HL-60/S4 treated with retinoic acid at 250 ng/mL for 4 days and 3 days (cell line): ENCODE measurements at regions not wholly inside any gene's neighbourhood (a gene's known extent, or its start where the extent isn't known, plus 50 kb on each side); places are given as distances from the start of the nearest gene placed in this dataset.
"Not testable (repeated sequence)": the region's sequence is repeated elsewhere in the genome, so short reads cannot be mapped to it uniquely, and the experiment has no call there.

Experiments
- in situ Hi-C: fragments of 300-500 bp; cut with MboI; formaldehyde crosslinking; loops from 2 replicates; pipeline ENCODE4 v1.7.0; 2022; ENCODE audit warnings: low sequenced_read_pairs

DNA sequence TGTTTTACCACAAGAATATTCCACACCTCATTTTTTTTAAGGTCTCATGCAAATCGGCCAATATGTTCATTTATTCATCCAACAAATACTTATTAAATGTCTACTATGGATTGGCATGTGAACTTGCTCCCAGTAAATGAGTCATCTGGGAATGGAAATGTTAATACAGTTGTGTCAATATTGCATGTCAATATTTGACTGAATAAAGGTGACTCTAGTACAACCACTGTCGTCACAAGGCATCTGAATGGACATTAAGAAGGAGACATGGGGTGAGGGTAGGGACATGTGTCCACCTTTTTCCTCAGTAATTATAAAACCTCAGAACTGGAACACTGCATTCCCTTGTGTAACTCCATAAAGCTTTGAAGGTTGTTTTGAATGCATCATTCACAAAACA, 365.4 kb downstream of the ADCYAP1 start:
- in situ Hi-C loops, result no loop called here

DNA sequence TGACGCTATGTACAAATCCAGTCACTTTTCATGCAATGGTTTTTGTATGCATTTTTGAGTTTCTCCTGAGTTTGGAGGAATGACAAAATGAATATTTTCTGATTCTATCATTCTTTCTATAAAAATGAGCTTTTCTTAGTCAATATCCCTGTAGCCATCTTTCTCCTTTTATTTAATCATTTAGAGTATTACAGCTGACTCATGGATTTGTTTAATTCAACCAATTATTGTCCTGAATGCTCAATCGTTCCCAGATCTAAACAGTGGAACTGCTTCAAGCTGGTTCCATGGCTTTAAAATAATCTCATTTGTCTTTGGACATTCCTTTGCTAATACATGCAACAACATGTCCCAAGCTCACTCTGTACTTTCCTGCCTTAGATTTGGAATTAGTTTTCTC, 368.8 kb downstream of the ADCYAP1 start:
- in situ Hi-C loops, result no loop called here

DNA sequence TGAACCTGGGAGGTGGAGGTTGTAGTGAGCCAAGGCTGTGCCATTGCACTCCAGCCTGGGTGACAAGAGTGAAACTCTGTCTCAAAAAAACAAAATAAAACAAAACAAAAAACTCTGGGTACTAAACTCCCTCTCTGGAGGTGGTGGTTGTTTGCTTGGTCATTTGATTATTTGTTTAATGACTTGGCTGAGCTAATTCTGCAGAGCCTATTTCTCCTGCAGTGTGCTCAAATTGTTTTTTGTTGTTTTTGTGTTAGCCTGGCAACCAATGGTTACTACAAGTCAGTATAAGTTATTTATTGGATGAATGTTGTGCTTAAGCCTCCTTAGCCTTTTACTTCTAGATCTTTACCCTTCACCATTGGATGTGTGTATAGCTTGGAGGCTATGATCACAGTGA, 387.5 kb downstream of the ADCYAP1 start:
- in situ Hi-C loops, result no loop called here

DNA sequence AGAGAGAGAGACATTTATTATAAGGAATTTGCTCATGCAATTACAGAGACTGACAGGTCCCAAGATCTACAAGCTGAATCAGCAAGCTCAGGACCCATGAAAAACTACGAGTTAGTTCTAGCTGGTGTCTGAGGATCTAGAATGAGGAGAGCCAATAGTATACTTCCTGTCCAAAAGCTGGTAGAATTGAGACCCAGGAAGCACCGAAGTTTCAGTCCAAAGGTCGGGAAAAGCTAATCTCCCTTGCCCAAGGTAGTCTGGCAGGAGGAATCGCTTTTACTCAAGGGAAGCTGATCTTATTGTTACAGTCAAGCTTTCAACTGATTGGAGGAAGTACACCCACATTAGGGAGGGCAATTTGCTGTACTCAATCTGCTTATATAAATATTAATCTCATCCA, 389.6 kb downstream of the ADCYAP1 start:
- in situ Hi-C loops, result no loop called here

DNA sequence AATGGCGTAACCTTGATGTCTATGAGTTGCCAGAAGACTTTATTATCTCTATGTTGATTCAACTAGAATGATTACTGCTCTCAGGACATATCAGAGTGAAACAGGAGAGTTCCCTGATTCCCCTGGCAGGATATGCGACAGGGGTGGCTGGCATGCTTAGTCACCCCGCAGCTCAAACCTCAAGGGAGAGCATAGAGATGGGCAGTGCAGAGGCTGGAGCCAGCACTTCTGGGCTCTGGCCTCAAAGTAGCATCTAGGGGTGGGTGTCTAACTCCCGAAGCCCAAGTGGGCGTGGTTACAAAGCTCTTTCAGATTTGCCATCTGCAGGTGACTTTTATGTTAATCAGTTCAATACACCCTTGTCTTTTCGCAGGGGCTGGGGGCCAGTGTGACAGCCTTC, 391.6 kb downstream of the ADCYAP1 start:
- in situ Hi-C loops, result no loop called here

DNA sequence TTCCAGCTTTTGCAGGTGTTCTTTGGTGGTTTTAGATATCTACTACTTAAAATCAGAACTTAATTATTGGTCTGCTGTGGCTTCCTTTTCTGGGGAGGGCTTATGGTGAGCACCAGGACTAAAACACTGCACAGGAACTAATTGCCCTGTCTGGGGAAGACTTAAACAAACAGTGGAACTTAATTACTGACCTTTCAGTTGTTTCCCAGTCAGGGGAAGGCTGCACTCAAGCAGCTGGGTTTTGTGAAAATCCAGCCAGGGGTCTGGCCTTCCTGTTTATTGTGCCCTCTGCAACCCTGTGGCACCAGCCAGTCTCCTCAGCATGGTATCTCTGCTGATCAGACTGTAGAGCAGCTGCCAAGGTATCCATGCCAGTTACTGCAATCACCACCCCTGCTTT, 398.2 kb downstream of the ADCYAP1 start:
- in situ Hi-C loops, result no loop called here

DNA sequence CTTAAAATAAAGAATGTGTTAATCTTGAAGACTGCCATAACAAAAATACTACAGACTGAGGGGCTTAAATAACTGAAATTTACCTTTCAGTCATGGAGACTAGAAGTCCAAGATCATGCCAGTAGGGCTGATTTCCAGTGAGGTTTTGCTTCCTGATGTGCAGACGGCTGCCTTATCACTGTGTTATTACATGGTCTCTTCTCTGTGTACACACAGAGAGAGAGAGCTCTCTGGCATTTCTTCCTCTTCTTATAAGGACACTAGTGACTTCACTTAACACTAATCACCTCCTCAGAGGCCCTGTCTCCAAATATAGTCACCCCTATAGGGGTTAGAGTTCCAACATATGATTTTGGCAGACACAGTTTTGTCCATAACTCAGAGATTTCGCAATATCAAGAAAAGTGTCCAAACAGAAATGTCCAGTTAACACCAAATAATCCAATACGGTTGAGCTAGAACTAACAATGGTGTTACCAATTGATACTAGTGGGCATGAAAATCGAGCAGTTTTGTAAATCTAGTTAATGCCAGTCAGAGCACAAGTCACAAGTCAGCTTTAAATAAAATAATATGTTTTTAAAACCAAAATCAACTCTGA, 399.8 kb downstream of the ADCYAP1 start:
- in situ Hi-C loops, result no loop called here

DNA sequence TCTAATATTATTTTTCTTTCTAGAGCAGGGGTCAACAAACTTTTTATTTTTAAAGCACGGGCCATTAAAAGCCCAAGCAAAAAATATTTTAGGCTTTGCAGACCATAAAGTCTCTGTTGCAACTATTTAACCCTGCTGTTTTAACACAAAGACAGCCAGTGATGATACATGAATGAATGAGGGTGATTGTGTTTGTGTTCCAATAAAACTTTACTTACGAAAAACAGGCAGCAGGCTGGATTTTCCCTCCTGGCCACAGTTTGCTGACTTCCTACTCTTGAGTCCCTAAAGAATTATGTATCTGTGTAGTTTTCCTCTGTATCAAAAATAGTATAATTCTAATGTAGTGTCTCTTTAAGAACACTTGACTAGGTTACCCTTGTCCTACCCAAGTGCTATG, 402.0 kb downstream of the ADCYAP1 start:
- in situ Hi-C loops, result no loop called here

DNA sequence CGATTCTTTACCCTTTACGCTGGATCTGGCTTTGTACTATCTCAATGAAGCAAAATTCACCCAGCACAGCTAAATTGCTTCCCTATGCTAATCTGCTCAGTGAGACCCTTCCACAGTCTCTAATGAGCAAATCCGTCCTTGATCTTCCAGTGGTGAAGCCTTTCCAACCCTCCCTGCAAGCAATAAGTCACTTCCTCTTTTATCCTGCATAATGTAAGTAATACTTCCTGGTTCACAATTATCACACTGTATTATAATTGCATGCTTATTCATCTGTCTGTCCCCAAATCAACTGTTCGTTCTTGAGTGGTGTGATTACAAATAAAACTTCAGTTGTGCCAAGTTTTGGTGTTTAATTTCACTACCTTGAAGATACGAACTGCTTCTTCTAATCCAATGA, 404.0 kb downstream of the ADCYAP1 start:
- in situ Hi-C loops, result no loop called here

DNA sequence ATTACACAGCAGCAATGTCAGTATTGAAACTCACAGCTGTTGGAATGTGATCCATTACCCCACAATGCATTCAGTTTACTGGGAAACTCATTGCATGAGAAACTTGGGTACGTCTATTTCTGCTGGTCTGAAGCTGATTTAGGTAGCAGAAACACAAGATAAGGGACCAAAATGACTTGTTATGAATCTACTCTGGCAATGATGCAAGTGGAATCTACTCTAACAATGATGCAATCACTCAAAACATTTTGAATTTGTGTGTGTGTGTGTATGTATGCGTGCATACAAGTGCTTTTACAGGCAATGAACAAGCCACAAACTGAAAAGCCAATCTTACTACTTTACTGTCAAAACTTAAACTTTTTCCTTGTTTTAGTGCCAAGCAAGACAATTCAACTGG, 406.7 kb downstream of the ADCYAP1 start:
- in situ Hi-C loops, result no loop called here

DNA sequence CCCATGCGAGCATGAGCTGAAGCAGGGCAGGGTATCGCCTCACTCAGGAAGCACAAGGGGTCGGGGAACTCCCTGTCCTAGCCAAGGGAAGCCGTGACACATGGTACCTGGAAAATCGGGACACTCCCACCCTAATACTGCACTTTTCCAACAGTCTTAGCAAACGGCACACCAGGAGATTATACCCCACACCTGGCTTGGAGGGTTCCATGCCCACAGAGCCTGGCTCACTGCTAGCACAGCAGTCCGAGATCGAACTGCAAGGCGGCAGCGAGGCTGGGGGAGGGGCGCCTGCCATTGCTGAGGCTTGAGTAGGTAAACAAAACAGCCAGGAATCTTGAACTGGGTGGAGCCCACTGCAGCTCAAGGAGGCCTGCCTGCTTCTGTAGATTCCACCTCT, 430.7 kb downstream of the ADCYAP1 start:
- in situ Hi-C loops, result not testable (repeated sequence)

DNA sequence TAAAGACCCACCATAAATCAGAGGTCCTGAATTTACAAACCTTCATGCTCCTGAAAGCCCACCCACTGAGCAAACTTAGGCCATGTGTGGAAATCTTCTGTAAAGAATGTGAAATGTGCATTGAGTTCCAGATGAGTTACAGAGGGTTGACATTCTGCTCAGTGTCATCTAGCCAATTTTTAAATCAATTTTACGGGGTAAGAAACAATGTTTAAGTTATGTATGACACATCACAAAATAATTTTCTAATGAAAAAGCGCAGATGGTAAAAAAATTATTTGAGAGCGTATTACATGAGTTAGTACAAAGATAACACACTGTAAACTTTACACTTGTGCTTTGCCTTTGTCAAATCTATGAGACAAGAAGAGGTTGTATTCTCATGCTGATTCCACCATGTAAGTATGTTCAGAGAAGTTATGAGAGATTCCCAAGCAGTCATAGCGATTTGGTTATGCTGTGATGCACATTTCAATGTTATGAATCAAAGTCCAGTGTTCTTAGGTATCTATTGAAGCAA, 446.3 kb downstream of the ADCYAP1 start:
- in situ Hi-C loops, result no loop called here

DNA sequence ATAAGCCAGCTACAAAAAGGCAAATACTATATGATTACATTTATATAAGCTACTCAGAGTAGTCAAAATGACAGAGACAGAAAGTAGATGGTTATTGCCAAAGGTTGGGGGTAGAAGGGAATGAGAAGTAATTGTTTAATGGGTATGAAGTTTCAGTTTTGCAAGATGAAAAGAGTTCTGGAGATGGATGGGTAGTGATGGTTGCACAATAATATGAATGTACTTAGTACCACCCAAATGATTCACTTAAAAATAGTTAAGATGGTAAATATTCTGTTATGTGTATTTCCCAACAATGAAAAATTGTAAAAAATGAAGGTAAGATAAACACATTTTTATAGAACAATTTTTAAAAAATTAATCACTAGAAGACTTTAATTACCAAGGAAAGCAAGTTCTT, 448.4 kb downstream of the ADCYAP1 start:
- in situ Hi-C loops, result no loop called here

DNA sequence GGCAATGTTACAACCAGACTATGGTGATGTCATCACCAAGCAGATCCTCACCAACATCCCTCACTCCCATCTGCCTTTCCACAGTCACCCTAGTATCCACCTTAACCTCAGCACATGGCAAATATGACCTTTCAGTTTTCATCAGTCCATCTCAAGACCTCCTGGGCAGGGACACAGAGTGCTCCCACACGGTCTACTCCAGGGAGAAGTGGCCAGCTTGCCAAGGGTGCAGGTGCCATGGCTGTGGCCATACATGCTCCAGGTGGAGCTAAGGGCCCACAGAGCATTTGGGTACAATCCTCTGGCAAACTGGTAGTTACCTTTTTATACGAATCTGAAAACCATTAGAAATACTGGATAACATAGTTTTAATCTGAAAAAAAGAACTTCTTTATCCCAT, 453.1 kb downstream of the ADCYAP1 start:
- in situ Hi-C loops, result no loop called here

DNA sequence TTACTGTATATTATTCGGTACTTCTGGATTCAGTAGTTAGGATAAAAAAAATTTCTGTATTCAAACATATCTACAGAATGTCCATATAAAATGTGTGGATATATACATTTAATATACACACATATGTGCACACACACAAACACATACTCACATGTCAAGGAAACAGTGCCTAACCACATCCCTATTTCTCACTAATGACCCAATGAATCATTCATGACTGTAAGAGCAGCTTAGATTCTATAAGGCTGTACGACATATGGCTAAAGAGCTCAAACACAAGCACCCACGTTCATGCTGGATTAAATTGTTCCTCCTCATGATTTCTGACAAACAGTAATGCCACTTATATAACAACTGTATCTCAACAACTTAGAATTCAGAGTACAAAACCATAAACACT, 457.3 kb downstream of the ADCYAP1 start:
- in situ Hi-C loops, result no loop called here

DNA sequence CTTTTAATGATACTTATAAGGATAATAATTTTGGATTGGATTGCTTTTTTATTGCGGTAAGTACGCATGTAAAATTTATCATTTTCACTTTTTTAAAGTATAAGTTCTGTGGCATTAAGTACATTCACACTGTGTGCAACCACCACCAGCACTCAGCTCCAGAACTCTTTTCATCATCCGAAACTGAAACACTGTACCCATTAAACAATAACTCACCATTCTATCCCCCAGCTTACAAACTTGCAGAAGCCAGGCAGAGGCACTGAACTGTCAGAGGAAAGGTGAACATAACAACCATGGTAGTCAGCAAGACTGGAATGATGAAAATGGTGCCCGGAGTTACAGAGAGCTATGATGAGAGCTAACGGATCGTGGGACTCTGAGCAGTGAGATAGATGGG, 465.9 kb downstream of the ADCYAP1 start:
- in situ Hi-C loops, result no loop called here

DNA sequence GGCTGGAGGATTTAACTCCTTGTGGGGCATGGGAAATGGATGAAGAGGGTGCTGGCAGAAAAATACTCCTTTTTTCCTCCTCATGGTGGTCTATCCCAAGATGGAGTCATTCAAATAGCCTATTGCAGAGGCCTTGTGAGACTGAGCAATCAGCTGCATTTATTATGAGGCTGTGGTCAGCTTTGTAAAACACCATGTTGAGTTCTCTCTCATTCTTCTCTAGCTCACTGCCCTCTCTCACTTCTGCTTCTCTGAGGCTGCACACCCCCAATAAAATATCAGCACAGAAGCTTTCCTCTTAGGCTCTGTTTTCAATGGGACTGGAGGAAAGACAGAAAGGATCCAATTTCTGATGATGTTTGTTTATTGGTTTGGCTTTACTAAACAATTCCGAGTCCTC, 467.1 kb downstream of the ADCYAP1 start:
- in situ Hi-C loops, result no loop called here

DNA sequence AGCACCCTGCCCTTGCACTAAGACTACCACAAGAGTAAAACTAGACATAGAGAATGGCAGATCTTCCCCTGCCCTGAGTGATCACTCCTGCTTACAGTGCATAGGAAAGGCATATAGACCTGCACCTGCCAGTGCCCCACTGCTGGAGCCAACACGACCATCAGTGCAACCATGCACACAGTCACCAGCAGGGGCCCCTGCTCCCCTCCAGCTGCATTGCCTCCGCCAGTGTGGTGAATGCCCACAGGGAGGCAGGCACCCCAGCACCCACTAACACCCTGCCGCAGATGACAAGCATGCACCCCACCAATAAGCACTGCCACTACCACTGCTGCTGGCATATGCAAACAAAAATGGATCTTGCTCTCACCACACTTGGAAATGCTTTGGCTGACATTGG, 478.8 kb downstream of the ADCYAP1 start:
- in situ Hi-C loops, result no loop called here

DNA sequence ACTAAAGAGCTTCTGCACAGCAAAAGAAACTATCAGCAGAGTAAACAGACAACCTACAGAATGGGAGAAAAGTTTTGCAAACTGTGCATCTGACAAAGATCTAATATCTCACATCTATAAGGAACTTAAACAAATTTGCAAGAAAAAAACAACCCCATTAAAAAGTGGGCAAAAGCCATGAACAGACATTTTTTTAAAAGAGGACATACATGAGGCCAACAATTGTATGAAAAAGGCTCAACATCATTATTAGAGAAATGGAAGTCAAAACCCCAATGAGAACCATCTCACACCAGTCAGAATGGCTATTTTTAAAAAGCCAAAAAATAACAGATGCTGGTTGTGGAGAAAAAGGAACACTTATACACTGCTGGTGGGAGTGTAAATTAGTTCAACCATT, 483.8 kb downstream of the ADCYAP1 start:
- in situ Hi-C loops, result not testable (repeated sequence)

DNA sequence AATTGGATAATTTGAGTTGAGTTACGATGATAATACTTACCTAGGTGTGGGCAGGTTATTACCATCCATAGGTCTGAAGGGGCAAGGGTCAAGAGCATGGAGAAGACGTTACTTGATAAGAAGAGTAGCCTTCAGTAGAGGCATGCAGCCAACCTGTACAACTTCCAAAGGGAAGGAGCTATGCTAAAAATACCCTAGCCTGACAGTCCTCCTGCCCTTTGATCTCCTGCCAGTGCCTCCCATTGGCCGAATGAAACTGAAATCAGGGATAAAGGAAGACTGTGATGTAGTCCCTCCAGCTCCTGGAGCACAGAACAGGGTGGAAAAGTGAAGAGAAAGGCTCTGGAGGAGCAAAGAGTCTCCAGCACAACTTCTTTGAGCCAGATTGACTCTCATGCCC, 487.4 kb downstream of the ADCYAP1 start:
- in situ Hi-C loops, result no loop called here

DNA sequence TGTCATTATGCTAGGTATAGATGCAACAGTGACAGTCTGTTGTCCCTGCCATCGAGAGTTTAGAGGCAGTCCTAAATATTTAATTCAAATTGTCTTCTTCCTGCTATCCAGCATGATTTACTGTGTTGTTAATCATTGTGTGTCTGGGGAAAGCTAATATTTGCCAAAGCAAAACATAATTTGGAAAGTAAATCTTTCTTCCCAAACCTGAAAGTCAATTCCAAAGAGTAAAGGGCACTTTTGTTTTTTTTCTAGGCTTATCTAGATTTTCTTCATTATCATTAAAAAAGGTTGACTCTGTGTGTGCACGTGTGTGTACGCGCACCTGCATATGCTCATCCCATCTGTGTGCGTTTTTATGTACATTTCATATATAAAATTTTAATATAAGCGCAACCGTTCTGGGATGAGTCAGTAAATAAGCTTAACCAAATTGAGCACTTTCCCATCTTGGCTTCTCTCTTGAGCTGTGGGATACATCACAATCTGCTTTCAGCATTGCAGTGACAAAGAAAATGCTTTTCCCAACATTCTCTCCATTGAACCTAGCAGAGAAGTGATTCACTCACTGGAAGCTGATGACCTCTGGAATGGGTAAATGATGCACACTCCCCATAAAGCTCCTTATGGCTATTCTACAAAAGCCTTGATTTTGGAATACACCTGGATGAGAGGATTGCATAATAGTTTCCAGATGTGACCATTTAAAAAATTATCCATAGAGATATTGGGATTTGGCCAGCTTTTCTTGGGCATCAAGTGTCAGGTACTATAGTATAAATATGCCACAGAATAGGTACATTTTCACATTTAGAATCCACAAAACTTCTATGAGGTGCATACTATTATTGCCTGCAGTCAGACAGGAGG, 488.4 kb downstream of the ADCYAP1 start:
- in situ Hi-C loops, result no loop called here

DNA sequence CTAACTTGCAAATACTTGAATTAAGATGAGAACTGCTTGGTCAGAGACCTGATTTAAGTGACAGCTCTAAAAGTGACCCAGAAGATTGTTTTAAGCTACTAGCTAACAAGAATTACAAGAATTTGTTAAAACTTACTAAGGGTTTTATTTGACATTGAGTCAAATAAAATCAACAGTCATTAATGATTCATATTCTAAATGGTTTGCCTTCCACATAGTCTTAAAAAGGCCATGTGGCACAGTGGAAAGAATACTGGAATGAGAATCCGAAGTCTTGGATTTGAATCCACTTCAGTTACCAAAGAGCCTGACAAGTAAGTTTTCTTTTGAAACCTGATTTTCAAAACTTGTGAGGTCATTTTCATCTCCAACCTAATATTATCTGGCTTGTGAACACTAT, 489.3 kb downstream of the ADCYAP1 start:
- in situ Hi-C loops, result no loop called here
